ENCODE measurements at regions not wholly inside any gene's neighbourhood (a gene's known extent, or its start where the extent isn't known, plus 50 kb on each side); places are given as distances from the start of the nearest gene placed in this dataset.

DNA sequence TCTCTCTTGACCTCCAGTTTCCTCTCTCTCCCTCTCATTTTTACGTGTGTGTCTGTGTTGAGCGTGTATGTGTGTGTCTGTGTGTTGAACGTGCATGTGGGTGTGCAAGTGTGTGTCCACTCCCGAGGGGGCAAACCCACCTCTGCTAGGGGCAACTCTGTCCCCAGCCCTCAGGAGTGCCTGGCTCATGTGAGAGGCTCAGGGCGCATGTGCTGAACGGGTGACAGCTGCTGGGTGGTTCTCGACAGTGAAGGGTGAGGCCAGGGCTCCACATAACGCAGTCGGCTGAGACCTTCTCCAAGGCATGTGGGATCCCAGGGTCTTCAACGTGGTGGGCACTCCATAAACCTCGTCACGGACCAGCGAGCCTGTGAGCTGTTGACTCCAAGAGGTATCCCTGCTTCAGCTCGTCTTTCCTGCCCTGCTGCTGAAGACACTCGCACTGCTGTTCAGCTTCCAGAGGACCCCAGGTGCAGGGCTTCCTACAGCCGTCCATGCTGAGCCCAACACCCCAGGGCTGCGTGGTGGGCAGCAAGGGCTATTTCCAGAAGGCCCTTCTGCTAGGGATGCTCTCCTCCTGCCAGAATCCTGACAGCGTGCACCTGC, 361.6 kb upstream of the SHH start:
- Histone ChIP-seq H3K36me3 (ENCODE audit: insufficient read depth, low read length) (no peaks in the 10 kb centered on the region), H3K4me1 (ENCODE audit: insufficient read depth, low read length) (no peaks in the 10 kb centered on the region), H3K9me3 (ENCODE audit: low read length) (no peaks in the 10 kb centered on the region), H3K27ac (ENCODE audit: low read depth, low read length) (no peak overlapping the region), H3K27me3 (ENCODE audit: insufficient read depth, low read length, poor library complexity, severe bottlenecking) (no peaks in the 10 kb centered on the region), H3K4me3 (ENCODE audit: low read length) (no peak overlapping the region)
- Mint-ChIP-seq H3K27ac (no peak overlapping the region), H3K4me1 (no peaks in the 10 kb centered on the region), H3K4me3 (no peak overlapping the region), H3K9me3 (peaks cover 0 to 2% (median 0%) of the 10 kb centered on the region in 5 donors), H3K27me3 (peaks cover 0 to 7% of the 10 kb centered on the region in 2 donors), H3K36me3 (no peaks in the 10 kb centered on the region)
- DNase-seq: no peak
- CTCF ChIA-PET: no interaction called here
- POLR2A ChIA-PET: no interaction called here

DNA sequence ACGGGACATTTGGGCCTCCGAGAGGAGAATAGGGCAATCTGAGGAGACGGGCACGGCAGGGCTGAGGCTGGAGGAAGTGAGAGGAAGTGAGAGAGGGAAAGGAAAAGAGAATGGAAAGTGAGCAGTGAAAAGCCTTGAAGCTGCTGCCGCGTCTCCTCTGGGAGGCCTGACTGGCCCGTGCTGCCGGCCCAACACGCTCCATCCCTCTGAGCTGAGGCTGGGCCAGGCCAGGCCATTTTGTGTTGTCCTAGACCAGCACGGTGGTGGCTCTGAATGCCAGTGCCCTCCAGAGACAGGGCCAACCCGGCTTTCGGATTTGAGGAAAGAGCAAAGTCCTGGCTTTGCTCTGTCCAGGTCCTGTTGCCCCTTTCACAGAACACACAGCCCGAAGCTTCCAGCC, 361.1 kb upstream of the SHH start:
- Mint-ChIP-seq H3K27me3 (peaks cover 0 to 7% of the 10 kb centered on the region in 2 donors), H3K9me3 (peaks cover 0 to 2% (median 0%) of the 10 kb centered on the region in 5 donors), H3K4me1 (no peaks in the 10 kb centered on the region), H3K36me3 (no peaks in the 10 kb centered on the region), H3K4me3 (no peak overlapping the region), H3K27ac (no peak overlapping the region)
- Histone ChIP-seq H3K9me3 (ENCODE audit: low read length) (no peaks in the 10 kb centered on the region), H3K4me1 (ENCODE audit: insufficient read depth, low read length) (no peaks in the 10 kb centered on the region), H3K27me3 (ENCODE audit: insufficient read depth, low read length, poor library complexity, severe bottlenecking) (no peaks in the 10 kb centered on the region), H3K27ac (ENCODE audit: low read depth, low read length) (no peak overlapping the region), H3K36me3 (ENCODE audit: insufficient read depth, low read length) (no peaks in the 10 kb centered on the region), H3K4me3 (ENCODE audit: low read length) (no peak overlapping the region)
- POLR2A ChIA-PET: no interaction called here
- CTCF ChIA-PET: no interaction called here
- DNase-seq: no peak

DNA sequence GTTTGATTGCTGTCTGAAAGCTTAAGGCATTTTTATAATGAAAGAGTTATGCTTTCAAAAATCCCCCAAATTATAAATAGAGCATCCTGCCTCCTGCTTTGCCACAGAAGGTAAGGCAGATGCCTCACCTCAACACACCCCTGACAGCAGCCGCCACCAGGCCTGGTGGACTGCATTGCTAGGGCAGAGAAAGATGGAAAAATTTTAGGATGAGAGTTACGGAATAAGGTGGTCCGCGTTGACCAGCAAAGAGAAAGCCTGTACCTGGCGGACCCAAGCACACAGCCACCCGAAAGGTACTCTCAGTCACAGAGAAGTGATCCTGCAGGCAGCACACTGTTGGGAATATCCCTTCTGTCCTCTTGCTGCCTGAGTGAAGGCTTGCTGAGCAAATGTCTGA, 360.4 kb upstream of the SHH start:
- Mint-ChIP-seq H3K27me3 (peaks cover 0 to 6% of the 10 kb centered on the region in 2 donors), H3K4me3 (no peak overlapping the region), H3K27ac (no peak overlapping the region), H3K9me3 (peaks cover 0 to 2% (median 0%) of the 10 kb centered on the region in 5 donors), H3K4me1 (no peaks in the 10 kb centered on the region), H3K36me3 (no peaks in the 10 kb centered on the region)
- Histone ChIP-seq H3K4me3 (ENCODE audit: low read length) (no peak overlapping the region), H3K27me3 (ENCODE audit: insufficient read depth, low read length, poor library complexity, severe bottlenecking) (no peaks in the 10 kb centered on the region), H3K27ac (ENCODE audit: low read depth, low read length) (no peak overlapping the region), H3K4me1 (ENCODE audit: insufficient read depth, low read length) (no peaks in the 10 kb centered on the region), H3K9me3 (ENCODE audit: low read length) (no peaks in the 10 kb centered on the region), H3K36me3 (ENCODE audit: insufficient read depth, low read length) (no peaks in the 10 kb centered on the region)
- ChIA-PET CTCF (no interaction called here), POLR2A (no interaction called here)
- DNase-seq: no peak

DNA sequence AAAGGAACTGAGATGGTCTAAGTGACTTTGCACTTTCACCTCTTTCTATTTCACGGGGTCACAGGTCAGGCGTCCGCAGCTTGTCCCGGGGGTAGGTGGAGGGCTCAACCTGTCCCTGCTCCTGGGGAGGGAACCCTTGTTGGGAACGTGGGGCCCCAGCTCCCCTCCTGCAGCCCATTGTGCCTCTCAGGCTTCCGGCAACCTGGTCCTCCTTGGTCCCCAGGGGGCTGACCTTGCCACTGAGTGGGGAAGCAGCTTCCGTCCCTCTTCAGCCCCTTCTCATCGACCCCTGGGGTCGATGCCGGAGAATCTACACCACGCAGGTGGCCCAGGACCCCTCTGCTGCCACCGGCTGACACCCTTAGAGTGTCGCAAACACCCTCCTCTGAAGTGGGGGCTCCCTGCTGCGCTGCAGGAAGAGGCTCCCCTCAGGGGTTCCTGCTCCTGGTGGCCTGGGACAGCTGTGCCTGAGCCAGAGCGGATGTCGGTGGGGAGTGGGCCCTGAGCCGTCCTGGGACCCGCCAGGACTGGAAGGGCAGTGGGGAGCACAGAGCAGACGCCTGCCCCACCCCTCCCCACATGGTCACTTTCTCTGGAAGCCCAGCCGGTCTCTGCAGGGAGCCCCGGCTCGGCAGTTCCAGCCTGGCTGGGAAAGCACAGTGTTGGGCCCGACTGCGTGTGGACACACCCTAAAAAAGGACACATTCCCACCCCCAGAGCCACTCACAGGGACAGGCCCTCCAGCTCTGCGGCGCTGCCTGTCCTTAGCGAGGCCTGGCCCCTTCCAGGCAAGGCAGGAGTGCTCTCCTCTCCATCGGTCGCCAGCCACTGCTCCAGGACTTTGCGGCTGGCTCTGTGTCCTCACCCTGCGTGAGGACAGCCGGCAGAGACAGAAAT, 357.5 kb upstream of the SHH start:
- no peaks in the 10 kb centered on the region for H3K9me3 ChIP-seq (ENCODE audit: low read length)
- no peak for DNase-seq
- H3K4me3 Mint-ChIP-seq: no peak overlapping the region
- H3K27me3 ChIP-seq (ENCODE audit: insufficient read depth, low read length, poor library complexity, severe bottlenecking): no peaks in the 10 kb centered on the region
- no peaks in the 10 kb centered on the region for H3K4me1 Mint-ChIP-seq
- H3K9me3 Mint-ChIP-seq: no peaks in the 10 kb centered on the region
- no peak overlapping the region for H3K4me3 ChIP-seq (ENCODE audit: low read length)
- ChIA-PET POLR2A (no interaction called here), CTCF (no interaction called here)
- no peak overlapping the region for H3K27ac ChIP-seq (ENCODE audit: low read depth, low read length)
- H3K27ac Mint-ChIP-seq: no peak overlapping the region
- no peaks in the 10 kb centered on the region for H3K4me1 ChIP-seq (ENCODE audit: insufficient read depth, low read length)
- no peaks in the 10 kb centered on the region for H3K36me3 ChIP-seq (ENCODE audit: insufficient read depth, low read length)
- H3K36me3 Mint-ChIP-seq: no peaks in the 10 kb centered on the region
- peaks cover 0 to 4% of the 10 kb centered on the region in 2 donors for H3K27me3 Mint-ChIP-seq

DNA sequence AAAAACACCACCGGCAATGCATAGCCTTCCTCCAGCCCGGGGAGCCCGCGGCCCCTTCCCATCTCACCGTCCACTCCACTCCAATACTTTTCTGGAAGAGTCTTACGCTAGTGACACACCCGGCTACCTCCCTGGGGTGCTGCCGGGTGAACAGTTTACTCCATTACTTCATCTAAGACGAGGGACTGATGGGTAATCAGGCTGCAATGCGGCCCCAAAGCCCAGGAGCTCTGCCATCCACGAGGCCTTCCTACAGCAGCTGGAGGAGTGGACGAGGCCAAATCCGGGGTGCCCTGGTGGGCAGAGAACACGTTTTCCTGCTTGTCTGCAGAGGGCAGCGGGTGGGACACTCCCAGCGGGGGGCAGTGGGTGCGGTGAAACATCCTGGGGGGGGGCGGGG, 356.2 kb upstream of the SHH start:
- no peak overlapping the region for H3K27ac ChIP-seq (ENCODE audit: low read depth, low read length)
- H3K9me3 ChIP-seq (ENCODE audit: low read length): no peaks in the 10 kb centered on the region
- no peak overlapping the region for H3K27ac Mint-ChIP-seq
- no peaks in the 10 kb centered on the region for H3K36me3 ChIP-seq (ENCODE audit: insufficient read depth, low read length)
- no peaks in the 10 kb centered on the region for H3K9me3 Mint-ChIP-seq
- H3K4me1 Mint-ChIP-seq: no peaks in the 10 kb centered on the region
- H3K27me3 ChIP-seq (ENCODE audit: insufficient read depth, low read length, poor library complexity, severe bottlenecking): no peaks in the 10 kb centered on the region
- H3K36me3 Mint-ChIP-seq: no peaks in the 10 kb centered on the region
- no peak overlapping the region for H3K4me3 ChIP-seq (ENCODE audit: low read length)
- peaks cover 0 to 4% of the 10 kb centered on the region in 2 donors for H3K27me3 Mint-ChIP-seq
- H3K4me3 Mint-ChIP-seq: no peak overlapping the region
- CTCF ChIA-PET: no interaction called here
- no peaks in the 10 kb centered on the region for H3K4me1 ChIP-seq (ENCODE audit: insufficient read depth, low read length)
- POLR2A ChIA-PET: no interaction called here
- DNase-seq: no peak

DNA sequence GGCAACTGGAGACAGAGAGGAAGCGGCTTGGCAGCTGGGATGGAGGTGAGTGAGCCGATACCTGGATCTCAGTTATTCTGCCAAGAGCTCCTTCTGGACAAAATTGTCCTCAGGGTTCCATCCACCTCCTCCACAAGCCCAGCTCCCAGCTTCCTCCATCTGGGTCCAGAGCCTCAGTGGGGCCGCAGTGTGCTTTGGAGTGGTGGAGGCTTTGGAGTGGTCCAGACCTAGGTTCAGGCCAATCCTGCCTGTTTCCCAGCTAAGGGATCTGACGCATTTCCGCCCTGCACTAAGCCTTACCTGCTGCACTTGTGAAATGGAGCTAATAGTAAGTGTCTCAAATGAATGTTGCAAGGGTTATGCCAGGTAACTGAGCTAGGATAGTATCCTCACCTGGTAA, 355.7 kb upstream of the SHH start:
- Mint-ChIP-seq H3K27ac (no peak overlapping the region), H3K36me3 (no peaks in the 10 kb centered on the region), H3K9me3 (no peaks in the 10 kb centered on the region), H3K27me3 (peaks cover 0 to 1% of the 10 kb centered on the region in 2 donors), H3K4me1 (no peaks in the 10 kb centered on the region), H3K4me3 (no peak overlapping the region)
- Histone ChIP-seq H3K27me3 (ENCODE audit: insufficient read depth, low read length, poor library complexity, severe bottlenecking) (no peaks in the 10 kb centered on the region), H3K27ac (ENCODE audit: low read depth, low read length) (no peak overlapping the region), H3K36me3 (ENCODE audit: insufficient read depth, low read length) (no peaks in the 10 kb centered on the region), H3K9me3 (ENCODE audit: low read length) (no peaks in the 10 kb centered on the region), H3K4me1 (ENCODE audit: insufficient read depth, low read length) (no peaks in the 10 kb centered on the region), H3K4me3 (ENCODE audit: low read length) (no peak overlapping the region)
- no peak for DNase-seq
- POLR2A ChIA-PET: no interaction called here
- CTCF ChIA-PET: no interaction called here

DNA sequence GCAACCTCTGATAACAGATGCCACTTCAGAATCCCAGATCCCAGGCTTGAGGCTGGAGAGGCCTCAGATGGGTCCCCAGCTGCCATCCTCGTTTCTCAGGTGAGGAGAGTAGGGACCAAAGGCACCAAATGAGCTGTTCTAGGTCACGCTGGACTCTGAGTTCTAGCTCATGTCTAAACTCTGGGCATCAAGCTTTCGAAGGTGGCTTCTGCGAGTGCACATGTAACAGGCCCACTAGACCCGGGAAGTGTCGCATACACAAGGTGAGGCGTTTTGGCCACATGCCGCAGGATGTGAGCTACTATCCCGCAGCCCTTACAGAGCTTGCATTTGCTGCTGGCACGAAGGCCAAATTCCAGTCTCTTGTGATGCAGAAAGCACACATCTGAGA, 355.1 kb upstream of the SHH start:
- Mint-ChIP-seq H3K36me3 (no peaks in the 10 kb centered on the region), H3K27me3 (peaks cover 0 to 2% of the 10 kb centered on the region in 2 donors), H3K9me3 (no peaks in the 10 kb centered on the region), H3K4me1 (no peaks in the 10 kb centered on the region), H3K27ac (no peak overlapping the region), H3K4me3 (no peak overlapping the region)
- H3K9me3 ChIP-seq (ENCODE audit: low read length): no peaks in the 10 kb centered on the region
- POLR2A ChIA-PET: no interaction called here
- no peak overlapping the region for H3K27ac ChIP-seq (ENCODE audit: low read depth, low read length)
- H3K36me3 ChIP-seq (ENCODE audit: insufficient read depth, low read length): no peaks in the 10 kb centered on the region
- DNase-seq: no peak
- CTCF ChIA-PET: no interaction called here
- H3K4me1 ChIP-seq (ENCODE audit: insufficient read depth, low read length): no peaks in the 10 kb centered on the region
- H3K27me3 ChIP-seq (ENCODE audit: insufficient read depth, low read length, poor library complexity, severe bottlenecking): no peaks in the 10 kb centered on the region
- H3K4me3 ChIP-seq (ENCODE audit: low read length): no peak overlapping the region

DNA sequence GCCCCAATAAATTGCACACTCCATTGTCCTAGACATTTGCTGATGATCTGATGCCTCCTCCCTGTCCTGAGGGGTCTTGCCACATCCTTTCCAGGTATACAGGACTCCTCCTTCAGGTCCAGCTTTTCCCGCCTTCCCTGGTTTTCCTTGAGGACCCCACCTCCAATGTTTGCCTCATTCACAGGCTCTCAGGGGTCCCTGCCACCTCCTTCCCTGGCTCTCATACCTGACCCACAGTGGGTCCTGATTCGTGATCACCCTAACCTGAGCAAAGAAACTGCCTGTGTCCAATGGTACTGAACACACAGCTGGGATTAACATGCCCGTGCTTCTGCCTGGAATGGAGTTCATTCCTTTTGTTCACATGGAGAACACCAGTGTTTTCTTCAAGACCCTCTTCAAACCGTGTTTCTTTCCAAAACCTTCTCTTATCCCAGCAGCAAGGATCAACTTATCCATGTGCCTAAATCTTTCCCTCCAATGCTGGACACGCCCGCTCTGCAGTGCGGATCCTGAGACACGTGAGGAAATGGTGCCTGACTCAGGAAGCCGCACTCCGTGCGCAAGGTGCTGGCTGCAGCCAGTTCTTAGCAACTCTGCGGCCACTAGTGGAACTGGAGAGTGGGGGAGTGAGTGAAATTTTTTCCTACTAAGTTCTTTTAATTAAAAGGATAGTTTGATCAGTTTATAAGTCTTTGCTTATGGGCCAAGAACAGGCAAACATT, 354.6 kb upstream of the SHH start:
- no peaks in the 10 kb centered on the region for H3K36me3 Mint-ChIP-seq

More for the DNA sequence above, 354.6 kb upstream of the SHH start:
- no peaks in the 10 kb centered on the region for H3K9me3 ChIP-seq (ENCODE audit: low read length)
- peak overlapping the region in 1 of 8 donors; percentile 81 for H3K27ac Mint-ChIP-seq
- no peaks in the 10 kb centered on the region for H3K4me1 Mint-ChIP-seq
- H3K36me3 ChIP-seq (ENCODE audit: insufficient read depth, low read length): no peaks in the 10 kb centered on the region
- DNase-seq: no peak
- no peaks in the 10 kb centered on the region for H3K9me3 Mint-ChIP-seq
- peaks cover 0 to 2% of the 10 kb centered on the region in 2 donors for H3K27me3 Mint-ChIP-seq
- no peaks in the 10 kb centered on the region for H3K4me1 ChIP-seq (ENCODE audit: insufficient read depth, low read length)
- ChIA-PET POLR2A (no interaction called here), CTCF (no interaction called here)
- no peaks in the 10 kb centered on the region for H3K27me3 ChIP-seq (ENCODE audit: insufficient read depth, low read length, poor library complexity, severe bottlenecking)
- no peak overlapping the region for H3K4me3 Mint-ChIP-seq
- no peak overlapping the region for H3K27ac ChIP-seq (ENCODE audit: low read depth, low read length)
- H3K4me3 ChIP-seq (ENCODE audit: low read length): no peak overlapping the region

All from CD8-positive, alpha-beta memory T cell (primary cell).